Sigmoid colon (tissue), 4 donors: ENCODE measurements at regions not wholly inside any gene's neighbourhood (a gene's known extent, or its start where the extent isn't known, plus 50 kb on each side); places are given as distances from the start of the nearest gene placed in this dataset.

ENCODE experiments used
- POLR2AphosphoS5 ChIP-seq, 4 donors: sonication (generic); formaldehyde crosslinking; IDR thresholded peaks; one replicate each; pipeline ENCODE4 v1.6.1; 2017; ENCODE audit warnings: antibody characterized with exemption in 4 of 4
- TF ChIP-seq, protein P1 (sequence below), 4 experiments: fragments of 450-650 bp in 3 of 4; fragments of 200-600 bp in 1 of 4; IDR thresholded peaks; one replicate each; pipeline ENCODE4 v1.5.1; 2016 to 2019; ENCODE audit warnings: antibody characterized with exemption in 4 of 4, mild to moderate bottlenecking in 3 of 4, moderate library complexity in 2 of 4

GRCh38 chr9:85142496-85142911 lies 473.0 kb downstream of the NTRK2 start:
- TF ChIP-seq, protein P1, sequence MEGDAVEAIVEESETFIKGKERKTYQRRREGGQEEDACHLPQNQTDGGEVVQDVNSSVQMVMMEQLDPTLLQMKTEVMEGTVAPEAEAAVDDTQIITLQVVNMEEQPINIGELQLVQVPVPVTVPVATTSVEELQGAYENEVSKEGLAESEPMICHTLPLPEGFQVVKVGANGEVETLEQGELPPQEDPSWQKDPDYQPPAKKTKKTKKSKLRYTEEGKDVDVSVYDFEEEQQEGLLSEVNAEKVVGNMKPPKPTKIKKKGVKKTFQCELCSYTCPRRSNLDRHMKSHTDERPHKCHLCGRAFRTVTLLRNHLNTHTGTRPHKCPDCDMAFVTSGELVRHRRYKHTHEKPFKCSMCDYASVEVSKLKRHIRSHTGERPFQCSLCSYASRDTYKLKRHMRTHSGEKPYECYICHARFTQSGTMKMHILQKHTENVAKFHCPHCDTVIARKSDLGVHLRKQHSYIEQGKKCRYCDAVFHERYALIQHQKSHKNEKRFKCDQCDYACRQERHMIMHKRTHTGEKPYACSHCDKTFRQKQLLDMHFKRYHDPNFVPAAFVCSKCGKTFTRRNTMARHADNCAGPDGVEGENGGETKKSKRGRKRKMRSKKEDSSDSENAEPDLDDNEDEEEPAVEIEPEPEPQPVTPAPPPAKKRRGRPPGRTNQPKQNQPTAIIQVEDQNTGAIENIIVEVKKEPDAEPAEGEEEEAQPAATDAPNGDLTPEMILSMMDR (IDR thresholded peaks at IDR 0.05): no peak
- TF ChIP-seq POLR2AphosphoS5 (IDR thresholded peaks at IDR 0.05): no peak
